WI38 (cell line): ENCODE measurements at regions not wholly inside any gene's neighbourhood (a gene's known extent, or its start where the extent isn't known, plus 50 kb on each side); places are given as distances from the start of the nearest gene placed in this dataset.
"Not testable (repeated sequence)": the region's sequence is repeated elsewhere in the genome, so short reads cannot be mapped to it uniquely, and the experiment has no call there.

Experiments used
- H3K4me3 ChIP-seq: 2 replicates; pipeline ENCODE4 v1.5.1; 2011; ENCODE audit warnings: low read depth, mild to moderate bottlenecking, control low read depth, low read length

DNA sequence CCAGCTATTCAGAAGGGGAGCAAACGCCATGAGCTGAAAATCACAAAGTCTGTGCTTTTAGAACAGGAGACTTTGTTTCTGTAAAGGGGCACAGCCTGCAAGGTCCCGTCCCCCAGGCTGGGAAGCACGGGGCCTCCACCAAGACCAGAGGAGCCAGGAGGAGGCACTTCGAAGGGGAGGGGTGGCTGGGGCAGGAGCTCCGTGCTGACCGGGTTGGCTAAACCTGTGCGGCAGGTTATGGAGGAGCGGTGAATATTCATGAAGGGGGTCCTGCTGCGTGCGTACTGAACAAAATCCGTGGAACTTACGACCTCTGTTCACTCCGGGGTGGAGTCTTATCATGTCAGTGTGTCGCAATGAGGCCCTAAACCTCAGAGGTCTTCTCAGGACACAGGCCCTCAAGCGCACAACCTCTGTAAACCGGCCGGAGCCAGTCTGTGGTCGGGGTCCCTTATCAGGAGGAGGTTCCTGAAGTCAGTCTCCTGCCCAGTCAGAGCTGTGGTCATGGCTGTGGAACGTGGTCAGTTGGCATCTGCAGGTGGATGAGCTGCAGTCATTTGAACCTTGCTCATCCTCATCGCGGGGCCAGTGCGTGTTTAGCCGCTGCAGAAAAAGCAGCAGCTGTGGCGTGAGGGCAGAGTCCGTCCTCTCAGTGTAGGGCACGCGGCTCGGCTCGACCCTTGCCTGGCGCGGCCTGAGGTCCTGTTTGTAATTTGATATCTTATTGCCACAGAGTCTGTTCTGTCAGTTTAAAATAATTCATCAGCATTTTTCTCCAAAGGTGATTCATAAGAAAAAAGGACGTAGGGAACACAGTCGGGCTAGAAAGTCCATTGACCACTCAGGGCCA is 5507.7 kb upstream of the TPTE start:
- not testable (repeated sequence) for H3K4me3 ChIP-seq

DNA sequence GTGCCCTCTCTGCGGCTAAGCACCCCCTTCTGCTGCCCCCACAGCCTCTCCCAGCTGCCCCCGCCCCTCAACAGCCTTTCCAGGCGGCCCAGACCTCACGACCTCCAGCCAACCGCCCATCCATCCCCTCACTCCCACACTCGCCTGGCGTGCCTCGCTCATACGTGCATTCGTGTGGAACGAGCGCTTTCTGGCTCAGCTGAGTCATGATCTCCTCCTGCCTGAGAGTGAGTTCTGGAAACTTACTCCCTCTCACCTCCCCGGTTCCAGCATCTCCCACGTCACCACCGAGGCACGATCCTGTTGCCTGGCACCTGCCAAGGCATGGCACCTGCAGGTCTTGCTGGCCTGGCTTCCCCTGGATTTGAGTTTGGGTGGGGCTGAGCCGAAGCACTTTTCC is 5506.2 kb upstream of the TPTE start:
- not testable (repeated sequence) for H3K4me3 ChIP-seq

GRCh38 chr21:5019120-5019519 is 5502.3 kb upstream of the TPTE start:
- not testable (repeated sequence) for H3K4me3 ChIP-seq

DNA sequence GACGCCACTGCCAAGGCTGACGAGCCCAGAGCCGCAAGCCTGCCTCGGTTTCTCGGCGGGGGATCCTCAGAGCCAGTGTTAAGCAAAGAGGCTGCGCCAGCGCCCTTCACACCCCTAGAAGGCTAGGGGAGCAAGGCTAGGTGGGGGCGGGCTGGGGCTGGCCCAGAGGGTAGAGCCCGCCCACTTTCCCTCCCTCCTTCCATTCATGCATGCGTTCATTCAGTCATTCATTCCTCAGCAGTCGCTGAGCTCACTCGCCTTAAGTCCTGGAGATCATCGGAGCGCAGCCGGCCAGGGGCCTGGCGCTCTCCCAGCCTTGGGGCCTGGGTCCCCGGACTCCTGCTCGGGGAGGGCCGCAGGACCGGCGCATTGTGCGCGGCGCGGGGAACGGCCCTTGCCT is 5499.6 kb upstream of the TPTE start:
- H3K4me3 ChIP-seq = not testable (repeated sequence)

DNA sequence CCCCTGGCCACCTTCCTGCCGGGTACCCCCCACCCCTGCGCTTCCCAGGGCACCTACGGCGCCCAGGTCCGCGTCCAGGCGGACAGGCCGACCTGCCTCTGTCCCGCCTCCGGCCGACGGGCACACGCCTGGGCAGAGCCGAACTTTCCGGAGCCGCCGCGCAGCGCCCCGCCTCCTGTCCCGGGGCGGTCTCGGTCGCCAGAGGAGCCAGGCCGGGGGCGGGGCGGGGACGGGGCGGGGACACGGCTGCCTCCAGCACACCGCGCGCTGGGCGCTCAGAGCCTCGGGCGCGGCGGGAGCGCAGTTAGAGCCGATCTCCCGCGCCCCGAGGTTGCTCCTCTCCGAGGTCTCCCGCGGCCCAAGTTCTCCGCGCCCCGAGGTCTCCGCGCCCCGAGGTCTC is 5499.1 kb upstream of the TPTE start:
- not testable (repeated sequence) for H3K4me3 ChIP-seq

- not testable (repeated sequence) for H3K4me3 ChIP-seq
These were observed 5498.6 kb upstream of the TPTE start for GRCh38 chr21:5022748-5023147.

- H3K4me3 ChIP-seq = not testable (repeated sequence)
These were observed 5486.2 kb upstream of the TPTE start for GRCh38 chr21:5035147-5035546.

GRCh38 chr21:5035587-5035986 is 5485.8 kb upstream of the TPTE start:
- H3K4me3 ChIP-seq = not testable (repeated sequence)

- H3K4me3 ChIP-seq = not testable (repeated sequence)
These were observed 5483.6 kb upstream of the TPTE start for GRCh38 chr21:5037606-5038331.

- H3K4me3 ChIP-seq = not testable (repeated sequence)
These were observed 5481.5 kb upstream of the TPTE start for GRCh38 chr21:5039926-5040325.

GRCh38 chr21:5042583-5042982 is 5478.8 kb upstream of the TPTE start:
- not testable (repeated sequence) for H3K4me3 ChIP-seq

DNA sequence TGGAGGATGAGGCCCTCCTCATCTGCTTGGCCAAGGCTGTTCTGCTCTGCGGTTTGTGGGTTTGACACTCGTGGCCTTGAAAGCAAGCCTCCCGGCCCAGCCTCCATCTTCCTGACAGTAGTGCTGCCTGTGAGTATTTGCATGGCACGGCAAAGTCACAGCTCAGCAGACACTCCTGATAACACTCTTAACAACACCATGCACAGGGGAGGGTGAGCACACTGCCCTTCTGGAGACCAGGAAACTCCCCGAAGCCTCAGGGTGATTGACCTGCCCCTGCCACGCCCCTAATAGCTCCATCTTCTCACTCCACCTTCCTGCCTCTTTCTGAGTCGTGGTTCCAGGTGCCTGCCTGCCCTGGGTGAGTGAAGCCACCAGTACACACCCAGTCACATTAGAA is 5476.6 kb upstream of the TPTE start:
- not testable (repeated sequence) for H3K4me3 ChIP-seq

DNA sequence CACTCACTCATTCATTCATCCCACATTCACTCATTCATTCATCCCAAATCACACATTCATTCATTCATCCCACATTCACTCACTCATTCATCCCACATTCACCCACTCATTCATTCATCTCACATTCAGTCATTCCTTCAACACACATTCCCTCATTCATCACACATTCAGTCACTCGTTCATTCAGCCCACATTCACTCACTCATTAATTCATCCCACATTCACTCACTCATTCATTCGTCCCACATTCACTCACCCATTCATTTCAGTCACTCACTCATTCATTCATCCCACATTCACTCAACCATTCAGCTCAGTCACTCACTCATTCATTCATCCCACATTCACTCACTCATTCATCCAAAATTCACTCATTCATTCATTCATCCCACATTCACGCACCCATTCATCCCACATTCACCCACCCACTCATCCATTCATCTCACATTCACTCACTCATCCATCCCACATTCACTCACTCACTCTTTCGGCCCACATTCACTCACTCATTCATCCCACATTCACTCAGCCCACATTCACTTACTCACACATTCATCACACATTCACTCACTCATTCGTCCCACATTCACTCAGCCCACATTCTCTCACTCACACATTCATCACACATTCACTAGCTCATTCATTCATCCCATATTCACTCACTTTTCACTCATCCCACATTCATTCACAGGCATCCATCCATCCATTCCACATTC is 5469.9 kb upstream of the TPTE start:
- H3K4me3 ChIP-seq = not testable (repeated sequence)

DNA sequence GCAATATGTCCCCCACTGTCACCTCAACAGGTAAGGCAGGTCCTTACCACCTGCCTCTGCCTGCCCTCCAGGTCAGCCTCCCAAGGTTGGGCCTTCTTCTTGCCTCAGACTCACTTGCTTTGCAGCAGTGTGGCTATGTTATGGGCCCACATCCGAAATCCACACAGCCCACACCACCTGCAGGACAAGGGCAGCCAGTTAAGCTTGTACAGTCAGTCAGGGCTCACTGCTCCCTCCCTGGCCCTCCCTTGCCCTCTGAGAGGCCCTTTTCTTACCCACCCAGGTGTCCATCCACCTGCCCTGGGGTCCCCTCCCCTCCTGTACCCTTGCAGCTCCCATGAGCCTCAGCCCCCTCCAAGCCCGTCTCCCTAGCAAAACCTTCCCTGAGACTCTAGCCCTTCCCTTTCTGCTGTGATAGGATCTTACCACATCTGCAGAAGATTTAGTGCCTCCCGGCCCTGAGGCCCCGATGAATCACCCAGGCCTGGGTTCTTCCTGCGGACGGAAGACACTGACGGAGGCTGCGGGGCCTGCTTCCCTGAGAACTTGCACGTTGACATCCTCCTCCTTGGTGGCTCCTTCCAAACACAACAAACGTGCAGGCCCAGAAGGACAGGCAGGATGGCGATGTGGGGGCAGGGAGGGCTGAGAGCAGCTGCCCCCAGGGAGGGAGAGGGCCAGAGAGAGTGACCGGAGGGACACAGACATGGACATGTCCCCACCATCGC is 5466.2 kb upstream of the TPTE start:
- not testable (repeated sequence) for H3K4me3 ChIP-seq

DNA sequence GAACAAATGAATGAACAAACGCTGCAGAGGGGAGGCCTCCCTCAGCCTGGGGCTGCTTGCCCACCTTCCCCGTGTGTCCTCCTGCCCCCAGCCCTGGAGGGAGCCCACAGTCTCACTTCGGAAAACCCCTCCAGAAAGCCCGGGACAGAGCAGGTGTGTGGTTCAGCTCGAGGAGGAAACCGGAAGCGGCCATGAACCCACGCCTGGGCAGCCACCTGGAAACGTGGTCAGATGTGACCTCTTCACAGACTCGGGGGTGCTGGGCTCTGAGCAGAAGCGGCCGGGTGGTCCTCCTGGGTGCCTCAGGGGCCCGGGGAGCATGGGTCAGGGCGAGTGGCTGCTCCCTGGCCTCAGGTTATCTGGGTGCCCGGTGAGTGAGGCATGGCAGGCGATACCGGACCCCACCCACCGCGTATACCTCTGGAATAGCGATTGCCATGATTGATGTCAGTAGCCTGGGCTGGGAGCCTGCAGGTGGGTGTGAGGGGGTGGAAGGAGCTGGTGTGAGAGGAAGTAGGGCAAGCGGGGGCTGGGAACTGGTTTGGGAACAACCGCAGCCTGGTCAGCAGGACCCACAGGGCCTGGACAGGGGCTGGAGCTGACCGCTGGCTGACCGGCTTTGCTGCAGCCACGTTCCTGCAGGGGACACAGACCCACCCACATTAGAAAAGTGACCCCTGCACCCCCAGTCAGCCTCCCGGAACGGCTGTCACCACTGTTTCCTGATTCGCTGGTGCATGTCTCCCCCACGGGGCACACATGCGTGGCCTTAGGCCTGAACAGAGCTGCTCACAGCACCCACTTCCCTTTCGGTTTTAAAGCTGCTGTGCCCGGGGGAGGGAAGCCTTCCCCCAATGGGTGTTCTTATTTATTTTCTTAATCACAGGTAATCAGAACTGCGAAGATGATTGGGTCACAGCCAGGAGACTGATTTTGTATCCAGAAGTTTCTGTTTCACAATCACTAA is 5465.1 kb upstream of the TPTE start:
- H3K4me3 ChIP-seq = not testable (repeated sequence)

GRCh38 chr21:5057077-5057476 is 5464.3 kb upstream of the TPTE start:
- H3K4me3 ChIP-seq = not testable (repeated sequence)

GRCh38 chr21:5060364-5061083 is 5460.9 kb upstream of the TPTE start:
- H3K4me3 ChIP-seq = not testable (repeated sequence)

DNA sequence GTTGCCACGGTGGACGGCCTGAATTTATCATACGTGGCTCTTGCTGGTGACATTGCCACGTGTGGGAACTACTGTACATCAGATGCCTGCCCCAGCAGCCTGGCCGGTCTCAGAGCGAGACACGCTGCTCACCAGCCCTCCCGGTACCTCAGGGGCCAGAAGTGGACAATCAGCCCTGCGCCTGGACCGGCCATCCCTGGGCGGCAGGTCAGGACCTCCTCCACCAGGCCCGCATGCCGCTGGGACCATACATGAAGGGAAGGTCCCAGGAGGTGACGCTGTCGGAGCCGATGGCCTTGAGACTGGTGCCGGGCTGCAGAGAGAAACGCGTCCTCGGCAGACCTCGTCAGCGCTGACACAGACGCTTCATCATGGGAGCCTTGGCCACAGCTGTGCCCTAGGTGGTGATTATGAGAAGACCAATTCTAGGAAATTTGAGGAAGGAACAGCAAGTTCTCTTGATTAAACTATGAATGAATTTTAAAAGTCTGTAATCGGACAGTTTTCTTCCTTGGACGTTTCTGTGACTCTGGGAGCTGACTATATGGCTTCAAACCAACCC is 5456.7 kb upstream of the TPTE start:
- not testable (repeated sequence) for H3K4me3 ChIP-seq
